SK-N-SH treated with all-trans-retinoic acid at 6 μM for 48 hours (cell line): ENCODE measurements at regions not wholly inside any gene's neighbourhood (a gene's known extent, or its start where the extent isn't known, plus 50 kb on each side); places are given as distances from the start of the nearest gene placed in this dataset.

Experiments used
- ATAC-seq: fragments of 200-7000 bp; cut with Tn5 transposase; 3 replicates; pipeline ENCODE4 v1.9.1; 2020; ENCODE audit warnings: mild to moderate bottlenecking, moderate library complexity
- ARNTL ChIP-seq: fragments of 450-650 bp; formaldehyde crosslinking; IDR thresholded peaks from 2 replicates; pipeline ENCODE4 v1.5.0; 2020; ENCODE audit warnings: low read depth, mild to moderate bottlenecking, moderate library complexity, borderline replicate concordance
- BACH2 ChIP-seq: fragments of 250-450 bp; sonication (Bioruptor Pico); IDR thresholded peaks from 2 replicates; pipeline ENCODE4 v1.9.0; 2021; ENCODE audit warnings: mild to moderate bottlenecking, borderline replicate concordance
- CSDC2 ChIP-seq: fragments of 250-450 bp; sonication (Bioruptor Pico); IDR thresholded peaks from 2 replicates; pipeline ENCODE4 v1.5.0; 2020; ENCODE audit warnings: mild to moderate bottlenecking, moderate library complexity
- ESRRG ChIP-seq: fragments of 250-450 bp; sonication (Bioruptor Pico); IDR thresholded peaks from 2 replicates; pipeline ENCODE4 v1.6.1; 2021; ENCODE audit warnings: mild to moderate bottlenecking
- GLIS3 ChIP-seq: fragments of 250-450 bp; sonication (Bioruptor Pico); IDR thresholded peaks from 2 replicates; pipeline ENCODE4 v1.5.0; 2020; ENCODE audit warnings: mild to moderate bottlenecking, moderate library complexity
- ISL1 ChIP-seq: fragments of 250-450 bp; sonication (Bioruptor Pico); IDR thresholded peaks from 2 replicates; pipeline ENCODE4 v2.1.2; 2022; ENCODE audit warnings: mild to moderate bottlenecking, moderate library complexity
- OSR1 ChIP-seq: fragments of 250-450 bp; sonication (Bioruptor Pico); IDR thresholded peaks from 2 replicates; pipeline ENCODE4 v1.8.0; 2022; ENCODE audit warnings: moderate library complexity, mild to moderate bottlenecking, inconsistent platforms
- PPARA ChIP-seq: fragments of 250-450 bp; sonication (Bioruptor Pico); IDR thresholded peaks from 2 replicates; pipeline ENCODE4 v1.5.0; 2020; ENCODE audit warnings: mild to moderate bottlenecking, borderline replicate concordance
- RARB ChIP-seq: fragments of 250-450 bp; sonication (Bioruptor Pico); IDR thresholded peaks from 2 replicates; pipeline ENCODE4 v1.8.0; 2021; ENCODE audit warnings: mild to moderate bottlenecking, moderate library complexity
- SNAI2 ChIP-seq: fragments of 250-450 bp; sonication (Bioruptor Pico); IDR thresholded peaks from 2 replicates; pipeline ENCODE4 v1.5.0; 2020; ENCODE audit warnings: mild to moderate bottlenecking, moderate library complexity
- TCF4 ChIP-seq: fragments of 250-450 bp; sonication (Bioruptor Pico); IDR thresholded peaks from 2 replicates; pipeline ENCODE4 v1.8.0; 2021; ENCODE audit warnings: mild to moderate bottlenecking, moderate library complexity, borderline replicate concordance
- TOX ChIP-seq: fragments of 250-450 bp; sonication (Bioruptor Pico); IDR thresholded peaks from 2 replicates; pipeline ENCODE4 v1.8.0; 2021; ENCODE audit warnings: mild to moderate bottlenecking, moderate library complexity, borderline replicate concordance
- ZC3H10 ChIP-seq: fragments of 250-450 bp; sonication (Bioruptor Pico); IDR thresholded peaks from 2 replicates; pipeline ENCODE4 v1.5.1; 2021; ENCODE audit warnings: mild to moderate bottlenecking, moderate library complexity
- ZFP3 ChIP-seq: fragments of 250-450 bp; sonication (Bioruptor Pico); IDR thresholded peaks from 2 replicates; pipeline ENCODE4 v1.5.0; 2020; ENCODE audit warnings: mild to moderate bottlenecking, moderate library complexity
- ZFP30 ChIP-seq: fragments of 450-650 bp; formaldehyde crosslinking; IDR thresholded peaks from 2 replicates; pipeline ENCODE4 v1.5.0; 2022; ENCODE audit warnings: mild to moderate bottlenecking, moderate library complexity
- ZNF565 ChIP-seq: fragments of 450-650 bp; formaldehyde crosslinking; conservative IDR thresholded peaks from 2 replicates; pipeline ENCODE4 v1.5.0; 2020; ENCODE audit warnings: low read depth, mild to moderate bottlenecking, moderate library complexity
- ZNF70 ChIP-seq: fragments of 450-650 bp; formaldehyde crosslinking; IDR thresholded peaks from 2 replicates; pipeline ENCODE4 v1.5.0; 2020; ENCODE audit warnings: mild to moderate bottlenecking, moderate library complexity
- ZNF8 ChIP-seq: fragments of 450-650 bp; formaldehyde crosslinking; IDR thresholded peaks from 2 replicates; pipeline ENCODE4 v1.5.0; 2020; ENCODE audit warnings: mild to moderate bottlenecking, moderate library complexity
- TF ChIP-seq, protein P1 (sequence below): fragments of 250-450 bp; sonication (Bioruptor Pico); IDR thresholded peaks from 2 replicates; pipeline ENCODE4 v1.5.1; 2021; ENCODE audit warnings: mild to moderate bottlenecking, moderate library complexity
- TF ChIP-seq, protein P2 (sequence below): fragments of 250-450 bp; sonication (Bioruptor Pico); IDR thresholded peaks from 2 replicates; pipeline ENCODE4 v1.5.0; 2020; ENCODE audit warnings: mild to moderate bottlenecking, moderate library complexity
- TF ChIP-seq, protein P3 (sequence below): fragments of 250-450 bp; sonication (Bioruptor Pico); IDR thresholded peaks from 2 replicates; pipeline ENCODE4 v1.8.0; 2021; ENCODE audit warnings: low read depth, mild to moderate bottlenecking, moderate library complexity, borderline replicate concordance
- TF ChIP-seq, protein P4 (sequence below): fragments of 250-450 bp; sonication (Bioruptor Pico); IDR thresholded peaks from 2 replicates; pipeline ENCODE4 v1.5.1; 2020; ENCODE audit warnings: low read depth, mild to moderate bottlenecking, moderate library complexity
- TF ChIP-seq, protein P5 (sequence below): fragments of 250-450 bp; sonication (Bioruptor Pico); IDR thresholded peaks from 2 replicates; pipeline ENCODE4 v1.8.0; 2020; ENCODE audit warnings: mild to moderate bottlenecking, moderate library complexity, borderline replicate concordance

DNA sequence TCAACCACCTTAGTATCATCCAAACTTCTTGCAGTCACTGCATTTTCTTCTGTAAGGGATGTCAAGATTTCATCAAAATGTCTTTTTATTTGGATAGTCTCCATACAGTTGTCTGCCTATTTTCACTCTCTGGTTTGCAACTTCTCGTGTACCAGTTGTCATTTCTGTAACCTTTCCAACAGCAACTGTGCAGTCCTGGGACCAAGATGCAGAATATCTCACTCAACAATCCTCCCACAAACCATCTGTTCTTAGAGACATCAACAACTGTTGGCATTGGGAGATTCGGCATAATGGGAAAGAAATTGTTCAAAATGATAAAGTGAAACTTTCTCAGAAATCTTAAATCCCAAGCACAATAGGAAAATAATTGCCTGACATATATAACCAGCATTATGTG lies 933.6 kb upstream of the SLC39A10 start:
- ATAC-seq, result no peak
- TF ChIP-seq PPARA (CRISPR knock-in tag), result no peak
- TF ChIP-seq BACH2 (CRISPR knock-in tag), result no peak
- TF ChIP-seq, protein P1, sequence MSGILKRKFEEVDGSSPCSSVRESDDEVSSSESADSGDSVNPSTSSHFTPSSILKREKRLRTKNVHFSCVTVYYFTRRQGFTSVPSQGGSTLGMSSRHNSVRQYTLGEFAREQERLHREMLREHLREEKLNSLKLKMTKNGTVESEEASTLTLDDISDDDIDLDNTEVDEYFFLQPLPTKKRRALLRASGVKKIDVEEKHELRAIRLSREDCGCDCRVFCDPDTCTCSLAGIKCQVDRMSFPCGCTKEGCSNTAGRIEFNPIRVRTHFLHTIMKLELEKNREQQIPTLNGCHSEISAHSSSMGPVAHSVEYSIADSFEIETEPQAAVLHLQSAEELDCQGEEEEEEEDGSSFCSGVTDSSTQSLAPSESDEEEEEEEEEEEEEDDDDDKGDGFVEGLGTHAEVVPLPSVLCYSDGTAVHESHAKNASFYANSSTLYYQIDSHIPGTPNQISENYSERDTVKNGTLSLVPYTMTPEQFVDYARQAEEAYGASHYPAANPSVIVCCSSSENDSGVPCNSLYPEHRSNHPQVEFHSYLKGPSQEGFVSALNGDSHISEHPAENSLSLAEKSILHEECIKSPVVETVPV (CRISPR knock-in tag), result no peak
- TF ChIP-seq ZNF565 (CRISPR knock-in tag), result no peak
- TF ChIP-seq OSR1 (CRISPR knock-in tag), result no peak
- TF ChIP-seq, protein P2, sequence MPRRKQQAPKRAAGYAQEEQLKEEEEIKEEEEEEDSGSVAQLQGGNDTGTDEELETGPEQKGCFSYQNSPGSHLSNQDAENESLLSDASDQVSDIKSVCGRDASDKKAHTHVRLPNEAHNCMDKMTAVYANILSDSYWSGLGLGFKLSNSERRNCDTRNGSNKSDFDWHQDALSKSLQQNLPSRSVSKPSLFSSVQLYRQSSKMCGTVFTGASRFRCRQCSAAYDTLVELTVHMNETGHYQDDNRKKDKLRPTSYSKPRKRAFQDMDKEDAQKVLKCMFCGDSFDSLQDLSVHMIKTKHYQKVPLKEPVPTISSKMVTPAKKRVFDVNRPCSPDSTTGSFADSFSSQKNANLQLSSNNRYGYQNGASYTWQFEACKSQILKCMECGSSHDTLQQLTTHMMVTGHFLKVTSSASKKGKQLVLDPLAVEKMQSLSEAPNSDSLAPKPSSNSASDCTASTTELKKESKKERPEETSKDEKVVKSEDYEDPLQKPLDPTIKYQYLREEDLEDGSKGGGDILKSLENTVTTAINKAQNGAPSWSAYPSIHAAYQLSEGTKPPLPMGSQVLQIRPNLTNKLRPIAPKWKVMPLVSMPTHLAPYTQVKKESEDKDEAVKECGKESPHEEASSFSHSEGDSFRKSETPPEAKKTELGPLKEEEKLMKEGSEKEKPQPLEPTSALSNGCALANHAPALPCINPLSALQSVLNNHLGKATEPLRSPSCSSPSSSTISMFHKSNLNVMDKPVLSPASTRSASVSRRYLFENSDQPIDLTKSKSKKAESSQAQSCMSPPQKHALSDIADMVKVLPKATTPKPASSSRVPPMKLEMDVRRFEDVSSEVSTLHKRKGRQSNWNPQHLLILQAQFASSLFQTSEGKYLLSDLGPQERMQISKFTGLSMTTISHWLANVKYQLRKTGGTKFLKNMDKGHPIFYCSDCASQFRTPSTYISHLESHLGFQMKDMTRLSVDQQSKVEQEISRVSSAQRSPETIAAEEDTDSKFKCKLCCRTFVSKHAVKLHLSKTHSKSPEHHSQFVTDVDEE (CRISPR knock-in tag), result no peak
- TF ChIP-seq ARNTL (CRISPR knock-in tag), result no peak
- no peak for TF ChIP-seq GLIS3
- no peak for TF ChIP-seq ISL1 (CRISPR knock-in tag)
- TF ChIP-seq, protein P3, sequence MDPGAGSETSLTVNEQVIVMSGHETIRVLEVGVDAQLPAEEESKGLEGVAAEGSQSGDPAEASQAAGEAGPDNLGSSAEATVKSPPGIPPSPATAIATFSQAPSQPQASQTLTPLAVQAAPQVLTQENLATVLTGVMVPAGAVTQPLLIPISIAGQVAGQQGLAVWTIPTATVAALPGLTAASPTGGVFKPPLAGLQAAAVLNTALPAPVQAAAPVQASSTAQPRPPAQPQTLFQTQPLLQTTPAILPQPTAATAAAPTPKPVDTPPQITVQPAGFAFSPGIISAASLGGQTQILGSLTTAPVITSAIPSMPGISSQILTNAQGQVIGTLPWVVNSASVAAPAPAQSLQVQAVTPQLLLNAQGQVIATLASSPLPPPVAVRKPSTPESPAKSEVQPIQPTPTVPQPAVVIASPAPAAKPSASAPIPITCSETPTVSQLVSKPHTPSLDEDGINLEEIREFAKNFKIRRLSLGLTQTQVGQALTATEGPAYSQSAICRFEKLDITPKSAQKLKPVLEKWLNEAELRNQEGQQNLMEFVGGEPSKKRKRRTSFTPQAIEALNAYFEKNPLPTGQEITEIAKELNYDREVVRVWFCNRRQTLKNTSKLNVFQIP, result no peak
- no peak for TF ChIP-seq ZNF70
- no peak for TF ChIP-seq ZNF8 (CRISPR knock-in tag)
- TF ChIP-seq TOX (CRISPR knock-in tag), result no peak
- no peak for TF ChIP-seq SNAI2 (CRISPR knock-in tag)
- TF ChIP-seq CSDC2 (CRISPR knock-in tag), result no peak
- TF ChIP-seq, protein P4, sequence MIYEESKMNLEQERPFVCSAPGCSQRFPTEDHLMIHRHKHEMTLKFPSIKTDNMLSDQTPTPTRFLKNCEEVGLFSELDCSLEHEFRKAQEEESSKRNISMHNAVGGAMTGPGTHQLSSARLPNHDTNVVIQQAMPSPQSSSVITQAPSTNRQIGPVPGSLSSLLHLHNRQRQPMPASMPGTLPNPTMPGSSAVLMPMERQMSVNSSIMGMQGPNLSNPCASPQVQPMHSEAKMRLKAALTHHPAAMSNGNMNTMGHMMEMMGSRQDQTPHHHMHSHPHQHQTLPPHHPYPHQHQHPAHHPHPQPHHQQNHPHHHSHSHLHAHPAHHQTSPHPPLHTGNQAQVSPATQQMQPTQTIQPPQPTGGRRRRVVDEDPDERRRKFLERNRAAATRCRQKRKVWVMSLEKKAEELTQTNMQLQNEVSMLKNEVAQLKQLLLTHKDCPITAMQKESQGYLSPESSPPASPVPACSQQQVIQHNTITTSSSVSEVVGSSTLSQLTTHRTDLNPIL, result no peak
- TF ChIP-seq RARB, result no peak
- no peak for TF ChIP-seq ESRRG (CRISPR knock-in tag)
- TF ChIP-seq ZFP30 (CRISPR knock-in tag), result no peak

DNA sequence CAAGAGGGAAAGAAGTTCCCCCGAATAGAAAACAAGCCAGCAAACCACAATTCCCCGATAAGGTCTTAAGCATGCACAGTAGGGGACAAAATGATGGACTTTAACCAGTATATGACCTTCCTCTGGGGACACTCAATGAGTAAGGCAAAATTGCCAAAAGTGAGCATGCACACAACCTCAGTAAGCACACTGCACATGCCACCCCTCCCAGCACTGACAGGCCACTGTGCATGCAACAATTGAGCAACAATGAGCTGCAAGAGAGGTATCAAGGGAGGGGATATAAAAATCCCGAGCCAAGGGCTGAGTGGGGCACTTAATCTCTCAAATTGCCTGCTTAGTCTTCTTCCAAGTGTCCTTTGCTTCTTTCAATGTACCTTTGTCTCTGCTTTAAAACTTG lies 935.8 kb upstream of the SLC39A10 start:
- ATAC-seq, result no peak
- no peak for TF ChIP-seq ZFP3 (CRISPR knock-in tag)
- TF ChIP-seq, protein P5, sequence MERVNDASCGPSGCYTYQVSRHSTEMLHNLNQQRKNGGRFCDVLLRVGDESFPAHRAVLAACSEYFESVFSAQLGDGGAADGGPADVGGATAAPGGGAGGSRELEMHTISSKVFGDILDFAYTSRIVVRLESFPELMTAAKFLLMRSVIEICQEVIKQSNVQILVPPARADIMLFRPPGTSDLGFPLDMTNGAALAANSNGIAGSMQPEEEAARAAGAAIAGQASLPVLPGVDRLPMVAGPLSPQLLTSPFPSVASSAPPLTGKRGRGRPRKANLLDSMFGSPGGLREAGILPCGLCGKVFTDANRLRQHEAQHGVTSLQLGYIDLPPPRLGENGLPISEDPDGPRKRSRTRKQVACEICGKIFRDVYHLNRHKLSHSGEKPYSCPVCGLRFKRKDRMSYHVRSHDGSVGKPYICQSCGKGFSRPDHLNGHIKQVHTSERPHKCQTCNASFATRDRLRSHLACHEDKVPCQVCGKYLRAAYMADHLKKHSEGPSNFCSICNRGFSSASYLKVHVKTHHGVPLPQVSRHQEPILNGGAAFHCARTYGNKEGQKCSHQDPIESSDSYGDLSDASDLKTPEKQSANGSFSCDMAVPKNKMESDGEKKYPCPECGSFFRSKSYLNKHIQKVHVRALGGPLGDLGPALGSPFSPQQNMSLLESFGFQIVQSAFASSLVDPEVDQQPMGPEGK (CRISPR knock-in tag), result no peak
- TF ChIP-seq SNAI2 (CRISPR knock-in tag), result no peak
- TF ChIP-seq ZFP30 (CRISPR knock-in tag), result no peak
- TF ChIP-seq, protein P3, result no peak
- no peak for TF ChIP-seq GLIS3
- TF ChIP-seq ARNTL (CRISPR knock-in tag), result no peak
- TF ChIP-seq ISL1 (CRISPR knock-in tag), result no peak
- TF ChIP-seq TCF4, result no peak
- no peak for TF ChIP-seq RARB
- no peak for TF ChIP-seq ZNF565 (CRISPR knock-in tag)
- TF ChIP-seq CSDC2 (CRISPR knock-in tag), result no peak
- no peak for TF ChIP-seq ZC3H10 (CRISPR knock-in tag)
- TF ChIP-seq BACH2 (CRISPR knock-in tag), result no peak
- TF ChIP-seq ZNF8 (CRISPR knock-in tag), result no peak
- TF ChIP-seq, protein P2 (CRISPR knock-in tag), result no peak
- TF ChIP-seq TOX (CRISPR knock-in tag), result no peak
- TF ChIP-seq ESRRG (CRISPR knock-in tag), result no peak
- no peak for TF ChIP-seq PPARA (CRISPR knock-in tag)
